ENCODE measurements at regions not wholly inside any gene's neighbourhood (a gene's known extent, or its start where the extent isn't known, plus 50 kb on each side); places are given as distances from the start of the nearest gene placed in this dataset.

DNA sequence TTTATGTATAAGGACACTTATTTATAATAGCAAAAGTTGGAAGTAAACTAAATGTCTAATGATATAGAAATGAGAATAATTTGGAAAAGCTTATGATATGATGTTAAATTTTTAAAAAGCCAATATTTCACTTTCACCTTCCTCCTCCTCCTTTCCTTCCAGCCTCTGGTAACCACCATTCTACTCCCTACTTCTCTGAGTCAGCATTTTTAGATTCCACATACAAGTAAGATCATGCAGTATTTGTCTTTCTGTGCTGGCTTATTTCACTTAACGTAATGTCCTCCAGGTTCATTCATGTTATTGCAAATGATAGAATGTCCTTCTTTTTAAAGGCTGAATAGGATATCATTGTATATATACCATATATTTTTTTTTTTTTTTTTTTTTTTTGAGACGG lies 180.2 kb downstream of the RNF144B start:
- TF ChIP-seq, protein P1, sequence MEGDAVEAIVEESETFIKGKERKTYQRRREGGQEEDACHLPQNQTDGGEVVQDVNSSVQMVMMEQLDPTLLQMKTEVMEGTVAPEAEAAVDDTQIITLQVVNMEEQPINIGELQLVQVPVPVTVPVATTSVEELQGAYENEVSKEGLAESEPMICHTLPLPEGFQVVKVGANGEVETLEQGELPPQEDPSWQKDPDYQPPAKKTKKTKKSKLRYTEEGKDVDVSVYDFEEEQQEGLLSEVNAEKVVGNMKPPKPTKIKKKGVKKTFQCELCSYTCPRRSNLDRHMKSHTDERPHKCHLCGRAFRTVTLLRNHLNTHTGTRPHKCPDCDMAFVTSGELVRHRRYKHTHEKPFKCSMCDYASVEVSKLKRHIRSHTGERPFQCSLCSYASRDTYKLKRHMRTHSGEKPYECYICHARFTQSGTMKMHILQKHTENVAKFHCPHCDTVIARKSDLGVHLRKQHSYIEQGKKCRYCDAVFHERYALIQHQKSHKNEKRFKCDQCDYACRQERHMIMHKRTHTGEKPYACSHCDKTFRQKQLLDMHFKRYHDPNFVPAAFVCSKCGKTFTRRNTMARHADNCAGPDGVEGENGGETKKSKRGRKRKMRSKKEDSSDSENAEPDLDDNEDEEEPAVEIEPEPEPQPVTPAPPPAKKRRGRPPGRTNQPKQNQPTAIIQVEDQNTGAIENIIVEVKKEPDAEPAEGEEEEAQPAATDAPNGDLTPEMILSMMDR (IDR thresholded peaks at IDR 0.05; ENCODE audit: low read length): no peak
- no peak for TF ChIP-seq EZH2 (IDR thresholded peaks at IDR 0.05; ENCODE audit: borderline replicate concordance, low read length)

All from OCI-LY1 (cell line).